GM19043 (cell line): ENCODE measurements at regions not wholly inside any gene's neighbourhood (a gene's known extent, or its start where the extent isn't known, plus 50 kb on each side); places are given as distances from the start of the nearest gene placed in this dataset.
"Not testable (repeated sequence)": the region's sequence is repeated elsewhere in the genome, so short reads cannot be mapped to it uniquely, and the experiment has no call there.

Experiments used
- ATAC-seq: cut with Tn5 transposase; IDR thresholded peaks from one replicate; pipeline ENCODE4 v1.9.1; 2021; ENCODE audit warnings: low read depth; ENCODE audit not compliant: unreplicated experiment

- no peak for ATAC-seq
Observed at GRCh38 chr3:157921811-157922210, 184.4 kb downstream of the SHOX2 start.

GRCh38 chr3:157920822-157921700 lies 185.2 kb downstream of the SHOX2 start:
- ATAC-seq, result no peak

GRCh38 chr3:157919319-157919887 lies 186.8 kb downstream of the SHOX2 start:
- no peak for ATAC-seq

- ATAC-seq, result no peak
Observed at GRCh38 chr3:157918402-157918801, 187.8 kb downstream of the SHOX2 start.

GRCh38 chr3:157916672-157917071 lies 189.5 kb downstream of the SHOX2 start:
- no peak for ATAC-seq

- ATAC-seq, result no peak
Observed at GRCh38 chr3:157914882-157915281, 191.3 kb downstream of the SHOX2 start.

- no peak for ATAC-seq
Observed at GRCh38 chr3:157913741-157914150, 192.5 kb downstream of the SHOX2 start.

GRCh38 chr3:157912514-157913451 lies 193.4 kb downstream of the SHOX2 start:
- no peak for ATAC-seq

- no peak for ATAC-seq
Observed at GRCh38 chr3:157906627-157907026, 199.6 kb downstream of the SHOX2 start.

- no peak for ATAC-seq
Observed at GRCh38 chr3:157905885-157906284, 200.3 kb downstream of the SHOX2 start.

GRCh38 chr3:157902680-157903079 lies 203.5 kb downstream of the SHOX2 start:
- ATAC-seq, result not testable (repeated sequence)

- no peak for ATAC-seq
Observed at GRCh38 chr3:157888040-157888439, 218.2 kb downstream of the SHOX2 start.

GRCh38 chr3:157876556-157876955 lies 229.7 kb downstream of the SHOX2 start:
- ATAC-seq, result no peak

- ATAC-seq, result no peak
Observed at GRCh38 chr3:157872902-157873301, 233.3 kb downstream of the SHOX2 start.

GRCh38 chr3:157871838-157872460 lies 234.3 kb downstream of the SHOX2 start:
- no peak for ATAC-seq

GRCh38 chr3:157871248-157871647 lies 235.0 kb downstream of the SHOX2 start:
- ATAC-seq, result no peak

GRCh38 chr3:157868946-157869345 lies 237.3 kb downstream of the SHOX2 start:
- ATAC-seq, result no peak

GRCh38 chr3:157868196-157868595 lies 238.0 kb downstream of the SHOX2 start:
- ATAC-seq, result no peak

- ATAC-seq, result peak; percentile 88
Observed at GRCh38 chr3:157865352-157866000, 240.7 kb downstream of the SHOX2 start.
